GM12878 (cell line): ENCODE measurements at regions not wholly inside any gene's neighbourhood (a gene's known extent, or its start where the extent isn't known, plus 50 kb on each side); places are given as distances from the start of the nearest gene placed in this dataset.

Experiments used
- ATAC-seq: fragments of 200-7000 bp; cut with Tn5 transposase; 3 replicates; pipeline ENCODE4 v1.9.1; 2020; ENCODE audit warnings: mild to moderate bottlenecking, moderate library complexity
- BruUV-seq: library from RNA; stranded (reverse); fragments of 400-500 nt; replicated peaks from 2 replicates; lab custom pipeline; 2021; lab: Mats Ljungman, UMichigan
- CTCF ChIA-PET: fragments of 300-600 bp; sonication (Branson Sonifier 250); formaldehyde crosslinking; extraction: SDS; loops from one replicate; lab custom pipeline; 2021; ENCODE audit warnings: inconsistent platforms; lab: Yijun Ruan, JAX
- POLR2A ChIA-PET: fragments of 350-600 bp; formaldehyde crosslinking; extraction: SDS; loops from one replicate; lab custom pipeline; 2021; ENCODE audit warnings: inconsistent platforms; lab: Charles Lee
- RAD21 ChIA-PET: fragments of 300-600 bp; sonication (Branson Sonifier 250); formaldehyde crosslinking; loops from one replicate; lab custom pipeline; 2023; ENCODE audit warnings: antibody characterized with exemption; ENCODE audit not compliant: unreplicated experiment; lab: Charles Lee
- SMC1A ChIA-PET: fragments of 300-600 bp; sonication (Branson Sonifier 250); formaldehyde crosslinking; loops from one replicate; lab custom pipeline; 2023; ENCODE audit not compliant: unreplicated experiment, uncharacterized antibody; lab: Charles Lee
- DNase-seq: peaks from one replicate; pipeline ENCODE4 v3.0.0-alpha.2; 2011; ENCODE audit warnings: low read depth, low spot score
- FAIRE-seq: peaks from 3 replicates; lab custom pipeline; 2011; peaks lifted over from hg19 to GRCh38; lab: Jason Lieb, UNC
- H2AFZ ChIP-seq: 2 replicates; pipeline ENCODE4 v1.6.0; 2011; ENCODE audit warnings: low read depth, low read length, control low read depth; ENCODE audit not compliant: control insufficient read depth
- H3K27ac ChIP-seq: 2 replicates; pipeline ENCODE4 v1.5.1; 2011; ENCODE audit warnings: control low read depth; ENCODE audit not compliant: control insufficient read depth, insufficient read depth
- H3K27me3 ChIP-seq, 2 experiments: replicated peaks in 1 of 2; 2 replicates each; pipeline versions ENCODE4 v1.6.0 to v1.6.1; 2011; ENCODE audit warnings: low read length in 1 of 2; ENCODE audit not compliant: control insufficient read depth in 2 of 2, insufficient read depth in 2 of 2
- H3K36me3 ChIP-seq, 2 experiments: 2 replicates each; pipeline ENCODE4 v1.5.1; 2011; ENCODE audit warnings: low read length in 1 of 2; ENCODE audit not compliant: control insufficient read depth in 2 of 2, insufficient read depth in 2 of 2
- H3K4me1 ChIP-seq: 2 replicates; pipeline ENCODE4 v1.6.1; 2011; ENCODE audit warnings: mild to moderate bottlenecking, low read length, moderate library complexity, mixed read lengths; ENCODE audit not compliant: control insufficient read depth, insufficient read depth
- H3K4me2 ChIP-seq: 2 replicates; pipeline ENCODE4 v1.6.0; 2011; ENCODE audit warnings: control low read depth; ENCODE audit not compliant: control insufficient read depth, insufficient read depth
- H3K4me3 ChIP-seq: fragments of 200-600 bp; sonication (generic); 2 replicates; pipeline ENCODE4 v1.5.1; 2016
- H3K79me2 ChIP-seq: 2 replicates; pipeline ENCODE4 v1.6.0; 2011; ENCODE audit warnings: low read length; ENCODE audit not compliant: control insufficient read depth, insufficient read depth
- H3K9ac ChIP-seq: 2 replicates; pipeline ENCODE4 v1.8.0; 2011; ENCODE audit warnings: low read length, control low read depth, mixed read lengths; ENCODE audit not compliant: control insufficient read depth, insufficient read depth
- H3K9me3 ChIP-seq: replicated peaks from 3 replicates; pipeline ENCODE4 v1.5.1; 2011; ENCODE audit warnings: mild to moderate bottlenecking, low read length; ENCODE audit not compliant: control insufficient read depth, insufficient read depth
- H4K20me1 ChIP-seq: 2 replicates; pipeline ENCODE4 v1.6.0; 2011; ENCODE audit not compliant: control insufficient read depth, insufficient read depth
- ASH2L ChIP-seq: fragments of 300-600, 200-600 bp; sonication (generic); IDR thresholded peaks from 2 replicates; pipeline ENCODE4 v1.6.1; 2017; ENCODE audit warnings: low read depth, mild to moderate bottlenecking, borderline replicate concordance
- ATF7 ChIP-seq: fragments of 450-650 bp; IDR thresholded peaks from 2 replicates; pipeline ENCODE4 v1.6.1; 2016; ENCODE audit warnings: low read depth, mild to moderate bottlenecking
- BHLHE40 ChIP-seq, 2 experiments: fragments of 450-650 bp in 1 of 2; IDR thresholded peaks; 2 replicates each; pipeline ENCODE4 v1.6.1; 2011 to 2017; ENCODE audit warnings: low read depth in 2 of 2, borderline replicate concordance in 1 of 2, improper control_type of control experiment in 1 of 2, low read length in 1 of 2, mild to moderate bottlenecking in 1 of 2
- BMI1 ChIP-seq: fragments of 450-650 bp; IDR thresholded peaks from 2 replicates; pipeline ENCODE4 v1.6.1; 2016; ENCODE audit warnings: mild to moderate bottlenecking, moderate library complexity, borderline replicate concordance
- CBX3 ChIP-seq: fragments of 200-600 bp; sonication (generic); IDR thresholded peaks from 2 replicates; pipeline ENCODE4 v1.6.1; 2016; ENCODE audit warnings: low read depth, borderline replicate concordance
- CHD2 ChIP-seq: IDR thresholded peaks from 2 replicates; pipeline ENCODE4 v1.6.1; 2011; ENCODE audit warnings: low read depth, low read length, improper control_type of control experiment, borderline replicate concordance
- GATAD2B ChIP-seq: fragments of 450-650 bp; conservative IDR thresholded peaks from 2 replicates; pipeline ENCODE4 v1.6.1; 2017; ENCODE audit warnings: low read depth, mild to moderate bottlenecking, moderate library complexity
- HDGF ChIP-seq: fragments of 450-650 bp; IDR thresholded peaks from 2 replicates; pipeline ENCODE4 v1.6.1; 2016; ENCODE audit warnings: antibody characterized with exemption
- IKZF2 ChIP-seq, 2 experiments: fragments of 450-650 bp; IDR thresholded peaks; 2 replicates each; pipeline ENCODE4 v1.6.1; 2017; ENCODE audit warnings: mild to moderate bottlenecking in 2 of 2, moderate library complexity in 2 of 2
- LARP7 ChIP-seq: fragments of 450-650 bp; IDR thresholded peaks from 2 replicates; pipeline ENCODE4 v1.6.1; 2017; ENCODE audit warnings: mild to moderate bottlenecking
- MTA2 ChIP-seq: fragments of 450-650 bp; IDR thresholded peaks from 2 replicates; pipeline ENCODE4 v1.6.1; 2016; ENCODE audit warnings: low read depth, mild to moderate bottlenecking, moderate library complexity
- MTA3 ChIP-seq: IDR thresholded peaks from 2 replicates; pipeline ENCODE4 v1.6.1; 2012; ENCODE audit warnings: low read length, inconsistent platforms, borderline replicate concordance
- POLR2AphosphoS2 ChIP-seq: IDR thresholded peaks from 2 replicates; pipeline ENCODE4 v1.6.1; 2011; ENCODE audit warnings: low read depth, mild to moderate bottlenecking, low read length, improper control_type of control experiment, moderate library complexity
- TCF12 ChIP-seq: IDR thresholded peaks from 2 replicates; pipeline ENCODE4 v1.6.1; 2011; ENCODE audit warnings: low read depth, mild to moderate bottlenecking, low read length
- WGBS: methylation state at CpG from one replicate; pipeline ENCODE4 v1.1.6; 2016; ENCODE audit warnings: low lambda C conversion rate; ENCODE audit not compliant: insufficient replicate concordance, insufficient coverage; ENCODE audit errors: missing lambda C conversion rate; 5-methylcytosine and 5-hydroxymethylcytosine counted together
- in situ Hi-C: fragments of 300-500 bp; cut with MboI; formaldehyde crosslinking; loops from 9 replicates; pipeline ENCODE4 v1.14.3; 2018; ENCODE audit warnings: mixed read lengths
- intact Hi-C: fragments of 100-400 bp; cut with micrococcal nuclease; formaldehyde crosslinking; loops from one replicate; pipeline ENCODE4 v1.14.2; 2022; ENCODE audit not compliant: unreplicated experiment
- TF ChIP-seq, protein P1 (sequence below), 3 experiments: IDR thresholded peaks in 2 of 3; conservative IDR thresholded peaks in 1 of 3; 2 replicates each; pipeline ENCODE4 v1.5.1; 2011; ENCODE audit warnings: low read depth in 3 of 3, low read length in 3 of 3, mild to moderate bottlenecking in 3 of 3, control low read depth in 2 of 3, moderate library complexity in 2 of 3, inconsistent platforms in 1 of 3, mixed read lengths in 1 of 3; ENCODE audit not compliant: control insufficient read depth in 2 of 3, insufficient read depth in 1 of 3; ENCODE audit errors: extremely low read depth in 1 of 3

DNA sequence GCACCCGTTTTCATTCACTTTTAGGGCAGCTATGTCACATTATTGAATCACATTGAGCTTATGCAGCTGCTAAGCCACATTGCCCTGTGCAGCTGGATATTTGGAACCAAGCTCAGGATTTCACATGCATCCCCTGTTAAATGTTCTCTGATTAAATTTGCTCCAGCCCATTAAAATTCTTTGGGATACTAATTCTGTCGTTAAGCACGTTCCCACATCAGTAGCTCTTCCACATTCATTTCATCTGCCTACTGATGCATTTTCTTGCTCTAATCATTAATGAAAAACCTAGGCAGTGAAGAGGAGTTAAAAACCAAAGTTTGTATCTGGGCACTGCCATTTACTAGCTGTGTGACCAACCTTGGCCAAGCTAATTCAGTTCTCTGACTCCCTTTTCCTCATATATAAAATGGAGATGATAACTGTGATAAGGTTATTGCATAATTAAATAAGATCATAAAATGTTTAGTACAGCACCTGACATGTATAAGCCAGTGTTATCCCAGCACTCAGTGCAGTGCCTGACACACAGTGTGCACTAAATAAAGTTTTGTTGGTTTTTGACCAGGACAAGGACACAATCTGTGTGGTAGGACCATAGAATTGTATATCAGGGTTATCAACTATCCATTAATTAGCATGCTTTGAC, 222.2 kb upstream of the ATP11B start:
- ChIA-PET POLR2A (no interaction called here), CTCF (no interaction called here), SMC1A (no interaction called here), RAD21 (no interaction called here)
- TF ChIP-seq TCF12 (no peak), IKZF2 (IDR thresholded peaks at IDR 0.05) (no peak), BHLHE40 (IDR thresholded peaks at IDR 0.05; ENCODE audit: borderline replicate concordance in 1 of 2, low read depth in 2 of 2, low read length in 1 of 2) (no peak), ASH2L (no peak)
- Histone ChIP-seq H3K4me2 (no peak overlapping the region), H3K9ac (no peak overlapping the region), H3K27me3 (0 out of 4 replicates have a peak, but pooled peaks cover 0 to 2% of the 10 kb centered on the region in 2 experiments), H3K27ac (no peak overlapping the region), H3K79me2 (no peaks in the 10 kb centered on the region), H4K20me1 (no peaks in the 10 kb centered on the region), H3K4me1 (no peaks in the 10 kb centered on the region), H3K4me3 (no peak overlapping the region), H2AFZ (no peak overlapping the region), H3K36me3 (no peaks in the 10 kb centered on the region), H3K9me3 (no peaks in the 10 kb centered on the region; the same call in 2 of the 3 replicates)
- FAIRE-seq: no peak
- intact Hi-C loops: no loop called here
- BruUV-seq: no TSS peak
- no peak for DNase-seq
- in situ Hi-C loops: no loop called here
- no peak for ATAC-seq
- 19% methylated on average over 3 of the region's 3 CpGs for WGBS

DNA sequence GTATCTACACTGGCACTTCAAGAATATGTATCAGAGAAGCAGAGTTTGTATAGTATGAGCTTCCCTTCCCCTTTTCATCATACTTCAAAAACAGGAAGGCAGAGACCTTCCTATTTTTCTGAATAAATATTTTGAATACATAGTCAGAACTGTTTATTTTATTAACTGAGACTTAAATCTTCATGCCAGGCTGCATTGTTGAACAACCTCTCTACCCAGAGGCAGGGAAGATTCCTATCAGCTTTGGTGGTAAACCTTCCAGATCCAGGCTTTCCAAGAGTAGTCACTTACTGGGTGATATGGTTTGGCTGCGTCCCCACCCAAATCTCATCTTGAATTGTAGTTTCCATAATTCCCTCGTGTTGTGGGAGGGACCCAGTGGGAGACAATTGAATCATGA, 217.4 kb upstream of the ATP11B start:
- Histone ChIP-seq H4K20me1 (no peaks in the 10 kb centered on the region), H3K4me3 (no peak overlapping the region), H3K27me3 (no peaks in the 10 kb centered on the region), H3K36me3 (no peaks in the 10 kb centered on the region), H3K9ac (no peak overlapping the region), H3K79me2 (no peaks in the 10 kb centered on the region), H3K4me1 (no peaks in the 10 kb centered on the region), H3K4me2 (no peak overlapping the region), H3K27ac (no peak overlapping the region), H2AFZ (no peak overlapping the region), H3K9me3 (no peaks in the 10 kb centered on the region; the same call in 2 of the 3 replicates)
- in situ Hi-C loops: no loop called here
- ChIA-PET CTCF (interaction anchor here (1.0 kb wide), 1 partner anchor 182 kb away, joined by 3 read pairs; no protein-coding TSS in a partner anchor), POLR2A (no interaction called here), RAD21 (no interaction called here), SMC1A (interaction anchor here (0.7 to 1.3 kb wide), 2 partner anchors 18 to 59 kb away, joined by 3 read pairs; no protein-coding TSS in a partner anchor)
- no peak for ATAC-seq
- 0% methylated on average over 2 of the region's 2 CpGs for WGBS
- no peak for DNase-seq
- intact Hi-C loops: no loop called here
- FAIRE-seq: no peak
- no TSS peak for BruUV-seq
- TF ChIP-seq LARP7 (no peak), CBX3 (no peak), HDGF (no peak), POLR2AphosphoS2 (no peak), MTA2 (no peak), CHD2 (no peak), BMI1 (no peak), MTA3 (no peak), ASH2L (no peak), GATAD2B (no peak), ATF7 (no peak)
- TF ChIP-seq, protein P1, sequence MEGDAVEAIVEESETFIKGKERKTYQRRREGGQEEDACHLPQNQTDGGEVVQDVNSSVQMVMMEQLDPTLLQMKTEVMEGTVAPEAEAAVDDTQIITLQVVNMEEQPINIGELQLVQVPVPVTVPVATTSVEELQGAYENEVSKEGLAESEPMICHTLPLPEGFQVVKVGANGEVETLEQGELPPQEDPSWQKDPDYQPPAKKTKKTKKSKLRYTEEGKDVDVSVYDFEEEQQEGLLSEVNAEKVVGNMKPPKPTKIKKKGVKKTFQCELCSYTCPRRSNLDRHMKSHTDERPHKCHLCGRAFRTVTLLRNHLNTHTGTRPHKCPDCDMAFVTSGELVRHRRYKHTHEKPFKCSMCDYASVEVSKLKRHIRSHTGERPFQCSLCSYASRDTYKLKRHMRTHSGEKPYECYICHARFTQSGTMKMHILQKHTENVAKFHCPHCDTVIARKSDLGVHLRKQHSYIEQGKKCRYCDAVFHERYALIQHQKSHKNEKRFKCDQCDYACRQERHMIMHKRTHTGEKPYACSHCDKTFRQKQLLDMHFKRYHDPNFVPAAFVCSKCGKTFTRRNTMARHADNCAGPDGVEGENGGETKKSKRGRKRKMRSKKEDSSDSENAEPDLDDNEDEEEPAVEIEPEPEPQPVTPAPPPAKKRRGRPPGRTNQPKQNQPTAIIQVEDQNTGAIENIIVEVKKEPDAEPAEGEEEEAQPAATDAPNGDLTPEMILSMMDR (IDR thresholded peaks at IDR 0.05 in 2 of 3, conservative IDR thresholded peaks at IDR 0.05 in 1 of 3; ENCODE audit: control insufficient read depth in 2 of 3, extremely low read depth in 1 of 3, insufficient read depth in 1 of 3, low read depth in 3 of 3, low read length in 3 of 3): no peak
